Upper lobe of left lung (tissue), 4 donors: ENCODE measurements at regions not wholly inside any gene's neighbourhood (a gene's known extent, or its start where the extent isn't known, plus 50 kb on each side); places are given as distances from the start of the nearest gene placed in this dataset.

Experiments
- CTCF ChIP-seq, 6 experiments: fragments of 450-650 bp in 4 of 6; fragments of 200-600 bp in 2 of 6; sonication (generic) in 2 of 6; IDR thresholded peaks; one replicate each; pipeline ENCODE4 v1.5.1; 2016 to 2019; ENCODE audit warnings: antibody characterized with exemption in 6 of 6
- POLR2A ChIP-seq, 4 donors: fragments of 450-650 bp; IDR thresholded peaks; one replicate each; pipeline ENCODE4 v1.5.1; 2016 to 2017; ENCODE audit warnings: antibody characterized with exemption in 4 of 4, mild to moderate bottlenecking in 2 of 4
- POLR2AphosphoS5 ChIP-seq, 2 donors: sonication (generic); formaldehyde crosslinking; IDR thresholded peaks; one replicate each; pipeline ENCODE4 v1.5.1; 2017; ENCODE audit warnings: antibody characterized with exemption in 2 of 2

- TF ChIP-seq POLR2AphosphoS5 (IDR thresholded peaks at IDR 0.05) (no peak), CTCF (IDR thresholded peaks at IDR 0.05) (no peak), POLR2A (IDR thresholded peaks at IDR 0.05) (no peak)
Measured at GRCh38 chr4:184885602-184886001, 59.8 kb upstream of the ACSL1 start.
